Neural cell (in vitro differentiated cells): ENCODE measurements at regions not wholly inside any gene's neighbourhood (a gene's known extent, or its start where the extent isn't known, plus 50 kb on each side); places are given as distances from the start of the nearest gene placed in this dataset.

Experiments
- H2AFZ ChIP-seq: fragments of 200-600, 300-800 bp; sonication (generic), shearing (Covaris generic); 2 replicates; pipeline ENCODE4 v1.6.0; 2014; ENCODE audit warnings: low read depth, mild to moderate bottlenecking, antibody characterized with exemption, low read length, moderate library complexity
- H3F3A ChIP-seq: fragments of 200-600 bp; shearing (Covaris generic); 2 replicates; pipeline ENCODE4 v1.6.1; 2016; ENCODE audit warnings: mild to moderate bottlenecking, moderate library complexity, mixed read lengths, antibody characterized with exemption, low read length; ENCODE audit not compliant: insufficient read depth, poor library complexity, severe bottlenecking
- H3K27ac ChIP-seq: fragments of 200-600, 300-800 bp; sonication (generic), shearing (Covaris generic); 2 replicates; pipeline ENCODE4 v1.5.1; 2014; ENCODE audit warnings: mild to moderate bottlenecking, low read length, moderate library complexity
- H3K27me3 ChIP-seq: fragments of 300-800, 200-600 bp; sonication (generic), shearing (Covaris generic); 2 replicates; pipeline ENCODE4 v1.6.0; 2014; ENCODE audit warnings: mild to moderate bottlenecking, low read depth, low read length, moderate library complexity; ENCODE audit not compliant: insufficient read depth
- H3K36me3 ChIP-seq: fragments of 300-800, 200-600 bp; sonication (generic), shearing (Covaris generic); 2 replicates; pipeline ENCODE4 v1.5.1; 2014; ENCODE audit warnings: mild to moderate bottlenecking, antibody characterized with exemption, low read length, moderate library complexity; ENCODE audit not compliant: insufficient read depth
- H3K4me2 ChIP-seq: fragments of 300-800, 200-600 bp; sonication (generic), shearing (Covaris generic); 2 replicates; pipeline ENCODE4 v1.6.0; 2014; ENCODE audit warnings: mild to moderate bottlenecking, low read length
- H3K4me3 ChIP-seq: fragments of 300-800, 200-600 bp; sonication (generic), shearing (Covaris generic); 2 replicates; pipeline ENCODE4 v1.5.1; 2014; ENCODE audit warnings: mild to moderate bottlenecking, low read length, moderate library complexity
- H3K79me2 ChIP-seq: fragments of 200-600 bp; shearing (Covaris generic); replicated peaks from 2 replicates; pipeline ENCODE4 v1.6.0; 2014; ENCODE audit warnings: mild to moderate bottlenecking, low read length, moderate library complexity; ENCODE audit not compliant: insufficient read depth
- H3K9ac ChIP-seq: fragments of 300-800, 200-600 bp; sonication (generic), shearing (Covaris generic); 2 replicates; pipeline ENCODE4 v1.6.1; 2016; ENCODE audit warnings: mild to moderate bottlenecking, low read length, mixed read lengths
- H3K9me2 ChIP-seq: fragments of 200-600 bp; shearing (Covaris generic); 2 replicates; pipeline ENCODE4 v1.6.1; 2016; ENCODE audit warnings: mild to moderate bottlenecking, low read length, mixed read lengths; ENCODE audit not compliant: insufficient read depth
- H3K9me3 ChIP-seq: fragments of 200-600, 300-800 bp; sonication (generic), shearing (Covaris generic); 2 replicates; pipeline ENCODE4 v1.6.1; 2016; ENCODE audit warnings: mild to moderate bottlenecking, mixed run types, low read length, moderate library complexity, mixed read lengths
- H4K20me1 ChIP-seq: fragments of 200-600 bp; shearing (Covaris generic); 2 replicates; pipeline ENCODE4 v1.6.1; 2016; ENCODE audit warnings: mild to moderate bottlenecking, mixed run types; ENCODE audit not compliant: insufficient read depth
- CTCF ChIP-seq: fragments of 450-650 bp; IDR thresholded peaks from 2 replicates; pipeline ENCODE4 v1.5.1; 2014; ENCODE audit warnings: antibody characterized with exemption, mild to moderate bottlenecking, moderate library complexity; ENCODE audit not compliant: poor library complexity, severe bottlenecking
- EP300 ChIP-seq: fragments of 450-650 bp; conservative IDR thresholded peaks from 2 replicates; pipeline ENCODE4 v1.6.1; 2014; ENCODE audit warnings: antibody characterized with exemption, mild to moderate bottlenecking, moderate library complexity; ENCODE audit not compliant: poor library complexity, severe bottlenecking
- EZH2 ChIP-seq: fragments of 200-600, 300-800 bp; shearing (Covaris generic), sonication (generic); IDR thresholded peaks from 2 replicates; pipeline ENCODE4 v1.6.1; 2014; ENCODE audit warnings: antibody characterized with exemption, low read length, borderline replicate concordance, mild to moderate bottlenecking; ENCODE audit not compliant: insufficient read depth, poor library complexity, severe bottlenecking
- MXI1 ChIP-seq: fragments of 450-650 bp; conservative IDR thresholded peaks from 2 replicates; pipeline ENCODE4 v1.6.1; 2014; ENCODE audit warnings: antibody characterized with exemption, mild to moderate bottlenecking; ENCODE audit not compliant: poor library complexity, severe bottlenecking
- POLR2AphosphoS5 ChIP-seq: IDR thresholded peaks from 2 replicates; pipeline ENCODE4 v1.6.1; 2012
- RAD21 ChIP-seq: fragments of 450-650 bp; conservative IDR thresholded peaks from 2 replicates; pipeline ENCODE4 v1.6.1; 2014; ENCODE audit warnings: antibody characterized with exemption, mild to moderate bottlenecking, moderate library complexity
- REST ChIP-seq: IDR thresholded peaks from 2 replicates; pipeline ENCODE4 v1.6.1; 2012; ENCODE audit warnings: borderline replicate concordance
- SMC3 ChIP-seq: fragments of 450-650 bp; conservative IDR thresholded peaks from 2 replicates; pipeline ENCODE4 v1.6.1; 2014; ENCODE audit warnings: antibody characterized with exemption, mild to moderate bottlenecking, moderate library complexity; ENCODE audit not compliant: poor library complexity
- TAF1 ChIP-seq: IDR thresholded peaks from 2 replicates; pipeline ENCODE4 v1.6.1; 2012; ENCODE audit warnings: low read depth

GRCh38 chr17:6923385-6923784 lies 72.5 kb upstream of the ALOX12 start (continued):
- TF ChIP-seq CTCF = no peak
- TF ChIP-seq POLR2AphosphoS5 = no peak
- TF ChIP-seq EP300 = no peak

- H3K4me2 ChIP-seq = no peak overlapping the region
- no peaks in the 10 kb centered on the region for H3F3A ChIP-seq
Observed at GRCh38 chr17:6924208-6924607, 71.6 kb upstream of the ALOX12 start.

GRCh38 chr17:6926667-6927066 lies 69.2 kb upstream of the ALOX12 start:
- no peak for TF ChIP-seq REST
- TF ChIP-seq SMC3 = no peak
- no peak for TF ChIP-seq CTCF
- no peak for TF ChIP-seq POLR2AphosphoS5
- TF ChIP-seq EP300 = no peak
- no peak for TF ChIP-seq TAF1
- TF ChIP-seq MXI1 = no peak
- no peak for TF ChIP-seq EZH2
- no peak for TF ChIP-seq RAD21
- Histone ChIP-seq H3K36me3 (no peaks in the 10 kb centered on the region), H2AFZ (no peak overlapping the region), H3K4me3 (no peak overlapping the region), H3K9me2 (no peaks in the 10 kb centered on the region), H3F3A (no peaks in the 10 kb centered on the region), H3K4me2 (no peak overlapping the region), H3K9me3 (peaks cover 5% of the 10 kb centered on the region), H3K9ac (no peak overlapping the region), H3K79me2 (no peaks in the 10 kb centered on the region), H3K27me3 (no peaks in the 10 kb centered on the region), H4K20me1 (no peaks in the 10 kb centered on the region), H3K27ac (no peak overlapping the region)

More at GRCh38 chr17:6924208-6924607, 71.6 kb upstream of the ALOX12 start:
- H3K27ac ChIP-seq = no peak overlapping the region
- H3K36me3 ChIP-seq = no peaks in the 10 kb centered on the region
- peaks cover 5% of the 10 kb centered on the region for H3K9me3 ChIP-seq
- no peaks in the 10 kb centered on the region for H4K20me1 ChIP-seq
- H3K4me3 ChIP-seq = no peak overlapping the region
- H3K79me2 ChIP-seq = no peaks in the 10 kb centered on the region
- H3K9me2 ChIP-seq = no peaks in the 10 kb centered on the region
- H3K27me3 ChIP-seq = no peaks in the 10 kb centered on the region
- H3K9ac ChIP-seq = no peak overlapping the region
- TF ChIP-seq EP300 (no peak), CTCF (no peak), SMC3 (no peak), TAF1 (no peak)
- H2AFZ ChIP-seq = no peak overlapping the region
